MM.1S (cell line): ENCODE measurements at regions not wholly inside any gene's neighbourhood (a gene's known extent, or its start where the extent isn't known, plus 50 kb on each side); places are given as distances from the start of the nearest gene placed in this dataset.

Experiments used
- EZH2 ChIP-seq: fragments of 300-600 bp; sonication (generic); optimal IDR thresholded peaks from 2 replicates; pipeline ENCODE3; 2017; ENCODE audit warnings: low read depth, mild to moderate bottlenecking, antibody characterized with exemption, low read length, mixed read lengths
- EZH2phosphoT487 ChIP-seq: fragments of 300-600 bp; sonication (generic); IDR thresholded peaks from 2 replicates; pipeline ENCODE4 v1.6.1; 2018; ENCODE audit warnings: antibody characterized with exemption, low read length
- TF ChIP-seq, protein P1 (sequence below): fragments of 300-600 bp; sonication (generic); IDR thresholded peaks from 2 replicates; pipeline ENCODE4 v1.5.1; 2016; ENCODE audit warnings: antibody characterized with exemption, low read length, mixed read lengths

GRCh38 chr20:54355631-54356280 lies 119.6 kb upstream of the DOK5 start:
- TF ChIP-seq, protein P1, sequence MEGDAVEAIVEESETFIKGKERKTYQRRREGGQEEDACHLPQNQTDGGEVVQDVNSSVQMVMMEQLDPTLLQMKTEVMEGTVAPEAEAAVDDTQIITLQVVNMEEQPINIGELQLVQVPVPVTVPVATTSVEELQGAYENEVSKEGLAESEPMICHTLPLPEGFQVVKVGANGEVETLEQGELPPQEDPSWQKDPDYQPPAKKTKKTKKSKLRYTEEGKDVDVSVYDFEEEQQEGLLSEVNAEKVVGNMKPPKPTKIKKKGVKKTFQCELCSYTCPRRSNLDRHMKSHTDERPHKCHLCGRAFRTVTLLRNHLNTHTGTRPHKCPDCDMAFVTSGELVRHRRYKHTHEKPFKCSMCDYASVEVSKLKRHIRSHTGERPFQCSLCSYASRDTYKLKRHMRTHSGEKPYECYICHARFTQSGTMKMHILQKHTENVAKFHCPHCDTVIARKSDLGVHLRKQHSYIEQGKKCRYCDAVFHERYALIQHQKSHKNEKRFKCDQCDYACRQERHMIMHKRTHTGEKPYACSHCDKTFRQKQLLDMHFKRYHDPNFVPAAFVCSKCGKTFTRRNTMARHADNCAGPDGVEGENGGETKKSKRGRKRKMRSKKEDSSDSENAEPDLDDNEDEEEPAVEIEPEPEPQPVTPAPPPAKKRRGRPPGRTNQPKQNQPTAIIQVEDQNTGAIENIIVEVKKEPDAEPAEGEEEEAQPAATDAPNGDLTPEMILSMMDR = no peak
- TF ChIP-seq EZH2 (no peak), EZH2phosphoT487 (no peak)
